Keratinocyte (primary cell): ENCODE measurements at regions not wholly inside any gene's neighbourhood (a gene's known extent, or its start where the extent isn't known, plus 50 kb on each side); places are given as distances from the start of the nearest gene placed in this dataset.

Source experiments
- DNase-seq: peaks from one replicate; pipeline ENCODE4 v3.0.0-alpha.2; 2011; ENCODE audit warnings: low read depth, missing footprints, low spot score
- FAIRE-seq: peaks from 2 replicates; lab custom pipeline; 2011; peaks lifted over from hg19 to GRCh38; lab: Jason Lieb, UNC
- H2AFZ ChIP-seq: 2 replicates; pipeline ENCODE4 v1.6.0; 2012; ENCODE audit warnings: low read length, control low read depth, inconsistent platforms; ENCODE audit not compliant: control insufficient read depth
- H3K27ac ChIP-seq: 2 replicates; pipeline ENCODE4 v1.5.1; 2011; ENCODE audit warnings: low read length; ENCODE audit not compliant: control insufficient read depth, insufficient read depth
- H3K27me3 ChIP-seq: 3 replicates; pipeline ENCODE4 v1.6.0; 2011; ENCODE audit warnings: low read length; ENCODE audit not compliant: control insufficient read depth, insufficient read depth; ENCODE audit errors: extremely low read depth
- H3K36me3 ChIP-seq, 2 experiments: 2 replicates in 1 of 2; 3 replicates in 1 of 2; pipeline ENCODE4 v1.5.1; 2011; ENCODE audit warnings: low read length in 2 of 2, mild to moderate bottlenecking in 1 of 2; ENCODE audit not compliant: control insufficient read depth in 2 of 2, insufficient read depth in 2 of 2; ENCODE audit errors: extremely low read depth in 1 of 2
- H3K4me1 ChIP-seq: 3 replicates; pipeline ENCODE4 v1.5.1; 2011; ENCODE audit warnings: low read length; ENCODE audit not compliant: control insufficient read depth, insufficient read depth; ENCODE audit errors: extremely low read depth
- H3K4me2 ChIP-seq: 3 replicates; pipeline ENCODE4 v1.6.0; 2011; ENCODE audit warnings: low read depth, low read length; ENCODE audit not compliant: control insufficient read depth, insufficient read depth; ENCODE audit errors: extremely low read depth
- H3K4me3 ChIP-seq, 3 experiments: fragments of 200-600 bp in 1 of 3; sonication (generic) in 1 of 3; 2 replicates in 2 of 3; 3 replicates in 1 of 3; pipeline ENCODE4 v1.5.1; 2011 to 2016; ENCODE audit warnings: low read length in 3 of 3, mild to moderate bottlenecking in 3 of 3, control low read depth in 2 of 3, inconsistent platforms in 1 of 3, low read depth in 1 of 3, mixed read lengths in 1 of 3, mixed run types in 1 of 3, moderate library complexity in 1 of 3; ENCODE audit not compliant: control insufficient read depth in 2 of 3, insufficient read depth in 2 of 3; ENCODE audit errors: extremely low read depth in 1 of 3
- H3K79me2 ChIP-seq: 2 replicates; pipeline ENCODE4 v1.6.0; 2012; ENCODE audit warnings: low read length; ENCODE audit not compliant: control insufficient read depth, insufficient read depth
- H3K9ac ChIP-seq: 3 replicates; pipeline ENCODE4 v1.6.0; 2011; ENCODE audit warnings: low read length; ENCODE audit not compliant: control insufficient read depth, insufficient read depth; ENCODE audit errors: extremely low read depth
- H3K9me1 ChIP-seq: 3 replicates; pipeline ENCODE4 v1.6.0; 2011; ENCODE audit warnings: low read length; ENCODE audit not compliant: control insufficient read depth, insufficient read depth; ENCODE audit errors: extremely low read depth
- H3K9me3 ChIP-seq: 2 replicates; pipeline ENCODE4 v1.5.1; 2012; ENCODE audit warnings: low read depth, low read length; ENCODE audit not compliant: control insufficient read depth
- H4K20me1 ChIP-seq: 3 replicates; pipeline ENCODE4 v1.6.0; 2011; ENCODE audit warnings: low read length; ENCODE audit not compliant: control insufficient read depth, insufficient read depth; ENCODE audit errors: extremely low read depth
- CTCF ChIP-seq, 3 experiments: IDR thresholded peaks in 1 of 3; conservative IDR thresholded peaks in 1 of 3; optimal IDR thresholded peaks in 1 of 3; 2 replicates in 2 of 3; 3 replicates in 1 of 3; pipeline versions ENCODE3 to v1.5.1; 2011; ENCODE audit warnings: low read length in 3 of 3, mild to moderate bottlenecking in 3 of 3, moderate library complexity in 2 of 3, control low read depth in 1 of 3, inconsistent platforms in 1 of 3; ENCODE audit not compliant: insufficient read depth in 2 of 3; ENCODE audit errors: extremely low read depth in 1 of 3
- EZH2 ChIP-seq: IDR thresholded peaks from one replicate; pipeline ENCODE4 v1.6.1; 2012; ENCODE audit warnings: inconsistent platforms, mild to moderate bottlenecking, low read length, moderate library complexity
- dilution Hi-C: fragments of 300-500 bp; cut with MboI; formaldehyde crosslinking; loops from one replicate; pipeline ENCODE4 v1.7.0; 2020; ENCODE audit warnings: low sequenced_read_pairs; ENCODE audit not compliant: extremely low pct_ligation_motif_present

GRCh38 chr7:25062380-25062779 is 62.7 kb downstream of the CYCS start:
- H3K9ac ChIP-seq = no peak overlapping the region
- FAIRE-seq = no peak
- H3K4me1 ChIP-seq = no peaks in the 10 kb centered on the region
- no peak overlapping the region for H3K27ac ChIP-seq
- no peaks in the 10 kb centered on the region for H3K79me2 ChIP-seq
- no peaks in the 10 kb centered on the region for H3K9me3 ChIP-seq
- H3K36me3 ChIP-seq = no peaks in the 10 kb centered on the region
- no peak overlapping the region for H3K4me3 ChIP-seq
- DNase-seq = no peak
- no peak overlapping the region for H2AFZ ChIP-seq
- no peak for TF ChIP-seq CTCF (optimal IDR thresholded peaks at IDR 0.05 in 1 of 3, IDR thresholded peaks at IDR 0.05 in 1 of 3, conservative IDR thresholded peaks at IDR 0.05 in 1 of 3; ENCODE audit: extremely low read depth in 1 of 3, insufficient read depth in 2 of 3, low read length in 3 of 3)
- TF ChIP-seq EZH2 = no peak
- no peaks in the 10 kb centered on the region for H3K27me3 ChIP-seq
- dilution Hi-C loops = no loop called here
- H4K20me1 ChIP-seq = no peaks in the 10 kb centered on the region
- H3K4me2 ChIP-seq = no peak overlapping the region
- no peaks in the 10 kb centered on the region for H3K9me1 ChIP-seq

GRCh38 chr7:25060487-25061055 is 64.5 kb downstream of the CYCS start:
- Histone ChIP-seq H3K9me3 (no peaks in the 10 kb centered on the region), H3K4me3 (no peak overlapping the region), H4K20me1 (no peaks in the 10 kb centered on the region), H3K36me3 (no peaks in the 10 kb centered on the region), H3K4me1 (no peaks in the 10 kb centered on the region), H3K27ac (no peak overlapping the region), H3K4me2 (no peak overlapping the region), H2AFZ (no peak overlapping the region), H3K9ac (no peak overlapping the region), H3K27me3 (no peaks in the 10 kb centered on the region), H3K79me2 (no peaks in the 10 kb centered on the region), H3K9me1 (no peaks in the 10 kb centered on the region)
- dilution Hi-C loops = no loop called here
- FAIRE-seq = no peak
- no peak for DNase-seq
- no peak for TF ChIP-seq EZH2
- TF ChIP-seq CTCF (optimal IDR thresholded peaks at IDR 0.05 in 1 of 3, IDR thresholded peaks at IDR 0.05 in 1 of 3, conservative IDR thresholded peaks at IDR 0.05 in 1 of 3; ENCODE audit: extremely low read depth in 1 of 3, insufficient read depth in 2 of 3, low read length in 3 of 3) = no peak
